GM19238 (cell line): ENCODE measurements at regions not wholly inside any gene's neighbourhood (a gene's known extent, or its start where the extent isn't known, plus 50 kb on each side); places are given as distances from the start of the nearest gene placed in this dataset.

Source experiments
- DNase-seq: peaks from one replicate; pipeline ENCODE4 v3.0.0; 2011; ENCODE audit warnings: low spot score; ENCODE audit not compliant: insufficient read length

DNA sequence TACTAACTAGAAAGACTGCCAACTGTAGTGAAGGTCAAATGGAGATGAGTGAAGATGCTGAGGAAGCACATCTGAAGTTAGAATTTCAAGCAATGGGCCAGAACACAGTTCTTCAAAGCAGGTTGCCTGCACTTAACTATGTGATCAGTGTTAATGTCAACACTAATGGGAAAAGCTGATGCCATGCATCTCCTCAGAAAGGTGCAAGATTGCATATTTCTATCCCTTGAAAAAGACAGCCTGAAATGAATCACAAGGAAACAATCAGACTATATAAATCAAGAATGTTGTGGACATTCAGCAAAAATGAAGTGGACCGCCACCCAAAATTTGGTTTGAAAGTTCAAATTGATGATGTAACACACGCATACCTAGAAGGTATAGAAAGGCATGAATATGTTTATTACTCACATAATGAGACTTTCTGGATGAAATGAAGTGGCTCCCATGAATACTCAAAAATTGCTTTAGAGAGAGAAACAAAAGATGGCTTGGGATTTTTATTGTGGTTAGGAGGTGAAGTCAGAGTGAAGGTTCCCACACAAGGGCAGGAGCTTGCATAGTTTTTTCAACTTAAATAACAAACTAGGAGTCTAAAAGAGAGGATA, 522.4 kb downstream of the KCTD12 start:
- DNase-seq: no peak

GRCh38 chr13:76361868-76362267, 524.3 kb downstream of the KCTD12 start:
- DNase-seq: no peak

DNA sequence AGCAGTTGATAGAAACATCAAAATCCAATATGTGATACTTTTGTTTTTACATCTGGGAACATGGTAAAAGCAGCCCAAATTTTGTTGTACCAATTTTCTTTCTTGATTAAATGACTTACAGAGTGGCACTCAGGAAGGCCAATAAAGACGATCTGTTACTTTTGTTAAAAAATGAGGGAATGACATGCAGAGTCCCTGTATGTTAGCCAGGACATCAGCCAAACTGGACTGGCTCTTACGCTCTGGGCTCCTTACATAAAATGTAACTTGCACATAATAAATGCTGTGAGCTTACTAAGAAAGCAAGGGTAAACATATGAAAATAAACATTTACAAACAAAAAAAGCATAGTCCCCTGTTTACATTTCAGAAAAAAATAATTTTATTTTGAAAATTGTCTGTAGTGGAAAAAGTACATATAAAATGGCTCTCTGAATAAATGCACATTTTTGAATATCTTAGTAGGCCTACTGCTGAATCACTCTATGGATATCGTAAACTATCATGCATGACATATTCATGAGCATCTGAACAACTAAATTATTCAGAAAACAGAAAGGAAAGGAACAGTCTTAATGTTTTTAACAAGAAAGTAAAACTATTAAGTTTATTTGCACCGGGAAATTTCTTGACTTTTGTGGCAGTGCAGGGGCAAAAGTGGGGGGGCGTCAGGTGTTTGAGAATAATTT, 534.5 kb downstream of the KCTD12 start:
- DNase-seq: no peak

DNA sequence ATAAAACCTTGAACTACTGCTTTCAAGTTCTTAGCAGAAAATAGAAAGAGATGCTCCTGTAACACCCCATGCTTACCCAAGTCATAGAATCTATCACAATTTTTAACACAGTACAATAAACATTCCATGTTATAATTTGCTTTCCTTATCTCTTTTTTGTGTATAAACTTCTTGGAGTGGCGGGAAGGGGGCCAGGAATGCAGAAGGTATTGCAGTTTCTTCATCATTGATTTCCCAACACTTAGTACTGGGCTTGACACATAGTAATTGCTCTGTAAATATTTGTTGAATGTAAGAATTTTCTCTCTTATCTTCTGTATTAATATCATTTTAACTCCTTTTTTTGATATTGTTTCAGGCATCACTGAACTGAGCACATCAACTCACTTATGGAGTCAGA, 535.8 kb downstream of the KCTD12 start:
- no peak for DNase-seq

- DNase-seq: no peak
Measured at GRCh38 chr13:76349700-76350099, 536.5 kb downstream of the KCTD12 start.

- DNase-seq: no peak
Measured at GRCh38 chr13:76339649-76340048, 546.6 kb downstream of the KCTD12 start.

- DNase-seq: no peak
Measured at GRCh38 chr13:76338003-76338402, 548.2 kb downstream of the KCTD12 start.

DNA sequence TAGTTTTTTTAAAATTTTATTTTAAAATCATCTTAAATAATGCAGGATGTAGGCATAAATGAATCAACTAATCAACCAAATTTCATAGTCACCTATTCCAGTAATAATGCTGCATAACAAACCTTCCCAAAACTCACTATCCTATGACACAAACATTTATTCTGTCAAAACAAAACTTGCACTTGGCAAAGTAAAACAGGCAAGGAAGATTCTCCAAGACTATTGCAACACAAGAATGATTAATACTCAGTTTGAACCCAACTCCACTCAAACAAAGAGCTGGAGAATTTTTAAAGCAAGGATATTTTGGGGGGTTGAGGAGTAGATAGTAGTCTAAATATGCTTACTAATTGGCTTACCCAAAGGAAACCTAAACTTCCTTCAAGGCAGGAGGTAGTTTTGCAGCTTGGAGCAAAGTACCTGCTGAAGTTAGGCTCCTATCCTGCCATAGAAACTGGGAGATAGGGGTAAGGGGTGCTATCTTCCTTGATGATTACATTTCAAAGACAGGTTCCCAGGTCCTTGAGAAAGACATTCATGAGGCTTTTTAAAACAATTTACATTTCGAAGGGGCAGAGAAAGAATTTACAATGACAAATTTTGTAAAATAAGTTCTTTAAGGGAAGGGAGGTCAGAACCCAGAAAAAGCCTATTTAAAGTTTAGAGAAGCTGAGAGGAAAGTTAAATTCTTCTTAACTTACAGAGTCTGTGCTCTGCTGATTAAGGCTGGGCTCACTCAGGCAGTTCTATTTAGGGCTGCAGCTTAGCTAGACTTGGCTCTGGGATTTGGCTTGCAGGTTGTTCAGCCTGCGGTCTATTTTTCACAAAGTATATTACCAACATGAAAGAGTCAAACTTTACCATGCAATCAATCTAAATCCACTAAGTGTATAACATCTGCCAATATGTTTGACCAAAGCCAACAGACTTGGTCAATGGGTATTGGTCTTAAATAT, 549.0 kb downstream of the KCTD12 start:
- no peak for DNase-seq

DNA sequence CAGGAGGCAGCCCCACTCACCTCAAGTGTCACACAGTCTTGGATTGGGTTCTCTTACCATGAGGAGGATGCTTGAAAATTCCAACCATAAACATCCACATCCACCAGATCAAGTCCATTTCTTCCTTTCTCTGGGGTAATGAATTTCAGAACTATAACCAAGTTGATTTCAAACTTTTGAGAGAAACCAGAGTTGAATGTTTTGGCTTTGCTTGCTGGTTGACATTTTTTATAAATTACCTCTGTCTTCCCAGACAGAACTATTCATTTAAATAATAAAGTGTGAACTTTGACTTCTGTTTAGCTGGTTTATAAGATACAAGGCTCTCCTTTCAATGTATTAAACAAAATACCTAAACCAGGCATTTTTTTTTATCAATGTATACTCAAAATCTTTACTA, 550.7 kb downstream of the KCTD12 start:
- DNase-seq: no peak

GRCh38 chr13:76331943-76332712, 554.1 kb downstream of the KCTD12 start:
- DNase-seq: no peak

DNA sequence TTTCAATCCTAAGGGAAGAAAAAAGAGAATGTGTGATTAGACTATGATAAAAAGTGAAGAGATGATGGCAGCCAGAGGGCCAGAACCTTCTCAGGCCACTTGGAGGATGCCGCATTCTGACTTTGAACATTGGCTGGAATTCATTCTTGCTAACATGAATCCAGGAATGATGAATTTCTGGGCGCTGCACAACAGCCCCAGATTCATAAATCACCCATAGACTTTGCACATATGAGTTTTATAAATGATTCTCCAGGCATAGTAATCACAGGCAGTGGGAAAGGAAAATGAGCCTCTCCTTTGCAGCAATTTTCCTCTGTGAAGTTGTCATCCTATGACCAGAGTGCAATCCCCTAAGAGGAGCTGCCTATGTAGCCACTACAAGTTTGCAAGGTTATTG, 555.4 kb downstream of the KCTD12 start:
- DNase-seq: no peak

- DNase-seq: no peak
Measured at GRCh38 chr13:76329866-76330580, 556.2 kb downstream of the KCTD12 start.

DNA sequence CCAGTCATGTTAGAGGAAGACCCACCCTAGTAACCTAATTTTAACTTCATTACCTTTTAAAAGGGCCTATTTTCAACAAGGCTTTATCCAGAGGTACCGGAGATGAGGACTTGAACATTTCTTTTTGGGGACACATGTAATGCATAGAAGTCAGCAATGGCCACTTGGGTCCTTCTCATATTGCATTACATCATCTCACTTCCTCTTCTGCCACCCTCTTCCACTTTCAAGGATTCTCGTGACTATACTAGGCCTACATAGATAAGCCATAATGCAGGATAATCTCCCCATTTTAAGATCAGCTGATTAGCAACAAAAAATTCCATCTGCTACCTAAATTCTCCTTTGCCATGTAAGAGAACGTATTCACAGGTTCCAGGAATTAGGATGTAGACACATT, 557.2 kb downstream of the KCTD12 start:
- no peak for DNase-seq

DNA sequence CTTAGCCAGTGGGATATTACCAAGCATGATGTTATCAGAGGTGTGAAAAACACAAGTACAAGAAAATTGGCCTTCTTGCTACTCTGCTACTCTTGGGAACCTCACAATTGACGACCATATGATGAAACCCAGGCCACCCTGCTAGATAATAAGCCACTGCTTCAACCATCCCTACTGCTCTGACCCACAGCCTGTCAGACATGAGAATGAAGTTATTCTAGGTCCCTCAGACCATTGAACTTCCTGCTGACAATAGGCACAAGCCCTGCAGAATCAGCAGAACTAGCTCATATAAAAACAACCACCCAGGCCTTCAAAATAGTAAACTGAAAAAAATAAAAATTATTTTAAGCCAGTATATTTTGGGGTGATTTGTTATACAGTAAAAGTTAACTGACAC, 559.9 kb downstream of the KCTD12 start:
- no peak for DNase-seq

DNA sequence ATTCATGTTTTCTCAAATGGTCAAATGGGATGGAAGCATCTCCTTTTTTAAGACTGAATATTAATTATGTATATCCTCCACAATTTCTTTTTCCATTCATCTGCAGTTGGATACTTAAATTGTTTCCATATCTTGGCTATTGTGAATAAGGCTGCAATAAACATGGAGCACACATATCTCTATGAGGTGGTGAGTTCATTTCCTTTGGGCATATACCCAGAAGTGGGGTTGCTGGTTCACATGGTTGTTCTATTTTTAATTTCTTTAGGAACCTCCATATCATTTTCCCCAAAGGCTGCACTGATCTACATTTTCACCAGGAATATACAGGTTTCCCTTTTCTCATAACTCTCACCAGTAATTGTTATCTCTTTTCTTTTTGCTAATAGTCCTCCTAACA, 566.3 kb downstream of the KCTD12 start:
- DNase-seq: no peak

- no peak for DNase-seq
Measured at GRCh38 chr13:76316998-76317527, 569.1 kb downstream of the KCTD12 start.

- no peak for DNase-seq
Measured at GRCh38 chr13:76314495-76314894, 571.7 kb downstream of the KCTD12 start.

DNA sequence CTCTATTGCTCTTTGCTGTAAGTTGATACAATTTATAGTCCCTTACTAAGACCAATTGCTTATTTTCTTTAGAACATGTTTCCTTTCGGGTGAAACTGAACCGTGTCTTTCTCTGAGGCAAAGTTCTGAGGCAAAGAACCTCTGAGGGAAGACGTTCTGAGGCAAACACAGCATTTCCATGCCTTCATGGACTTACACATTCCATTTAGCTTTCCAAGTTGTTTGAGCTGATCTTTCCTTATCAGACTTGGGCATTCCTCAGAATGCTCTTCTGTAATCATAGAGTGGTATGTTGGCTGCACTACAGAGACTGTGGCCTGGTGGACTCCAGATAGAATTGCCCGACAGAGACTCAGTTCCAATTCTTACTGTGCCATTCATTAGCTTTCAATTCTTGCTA, 579.1 kb downstream of the KCTD12 start:
- DNase-seq: no peak

GRCh38 chr13:76300688-76301087, 585.5 kb downstream of the KCTD12 start:
- no peak for DNase-seq

DNA sequence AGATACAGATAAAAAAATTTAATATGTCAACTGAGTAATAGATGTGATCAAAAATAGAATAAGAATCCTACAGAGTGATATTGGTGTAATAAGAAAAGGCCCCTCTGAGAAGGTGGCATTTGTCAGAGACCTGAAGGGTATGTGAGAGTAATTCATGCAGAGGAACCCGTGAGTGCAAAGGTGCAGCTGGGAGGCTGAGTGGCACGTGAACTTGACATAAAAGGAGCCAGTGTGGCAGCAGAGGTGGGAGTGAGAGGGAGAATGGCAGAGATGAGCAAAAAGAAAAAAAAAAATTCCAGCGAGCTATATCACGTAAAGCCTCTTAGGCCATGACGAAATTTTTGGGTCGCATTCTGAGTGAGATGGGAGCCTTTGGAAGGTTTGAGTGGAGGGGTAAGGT, 588.9 kb downstream of the KCTD12 start:
- no peak for DNase-seq

GRCh38 chr13:76296751-76297150, 589.5 kb downstream of the KCTD12 start:
- DNase-seq: no peak
